WTC11 (cell line): ENCODE measurements at regions not wholly inside any gene's neighbourhood (a gene's known extent, or its start where the extent isn't known, plus 50 kb on each side); places are given as distances from the start of the nearest gene placed in this dataset.

Source experiments
- ESRRA ChIP-seq: sonication (generic); formaldehyde crosslinking; IDR thresholded peaks from 2 replicates; pipeline ENCODE4 v1.8.1; 2022; ENCODE audit warnings: mild to moderate bottlenecking, missing genetic modification reagents, borderline replicate concordance
- JUN ChIP-seq: sonication (generic); formaldehyde crosslinking; IDR thresholded peaks from 2 replicates; pipeline ENCODE4 v1.8.0; 2023; ENCODE audit warnings: mild to moderate bottlenecking, missing genetic modification reagents
- KAT7 ChIP-seq: sonication (generic); formaldehyde crosslinking; IDR thresholded peaks from 2 replicates; pipeline ENCODE4 v1.8.1; 2023; ENCODE audit warnings: missing genetic modification reagents, mild to moderate bottlenecking, borderline replicate concordance
- NFATC4 ChIP-seq: fragments of 250-450 bp; sonication (Bioruptor Pico); IDR thresholded peaks from 2 replicates; pipeline ENCODE4 v1.9.0; 2021; ENCODE audit warnings: mild to moderate bottlenecking
- NR3C1 ChIP-seq: sonication (generic); formaldehyde crosslinking; conservative IDR thresholded peaks from 2 replicates; pipeline ENCODE4 v1.8.1; 2023; ENCODE audit warnings: low read depth, mild to moderate bottlenecking, missing genetic modification reagents
- TF ChIP-seq, protein P1 (sequence below): sonication (generic); formaldehyde crosslinking; IDR thresholded peaks from 2 replicates; pipeline ENCODE4 v1.8.0; 2022; ENCODE audit warnings: mild to moderate bottlenecking, missing genetic modification reagents
- TF ChIP-seq, protein P2 (sequence below): fragments of 250-450 bp; sonication (Bioruptor Pico); IDR thresholded peaks from 2 replicates; pipeline ENCODE4 v2.1.2; 2022; ENCODE audit warnings: mild to moderate bottlenecking, moderate library complexity
- TF ChIP-seq, protein P3 (sequence below): fragments of 200-600 bp; IDR thresholded peaks from 2 replicates; pipeline ENCODE4 v1.8.0; 2022; ENCODE audit warnings: antibody characterized with exemption
- TF ChIP-seq, protein P4 (sequence below): sonication (generic); formaldehyde crosslinking; conservative IDR thresholded peaks from 2 replicates; pipeline ENCODE4 v1.8.1; 2022; ENCODE audit warnings: mild to moderate bottlenecking, missing genetic modification reagents
- TF ChIP-seq, protein P5 (sequence below): sonication (generic); formaldehyde crosslinking; IDR thresholded peaks from 2 replicates; pipeline ENCODE4 v1.8.1; 2023; ENCODE audit warnings: mild to moderate bottlenecking, missing genetic modification reagents, moderate library complexity

DNA sequence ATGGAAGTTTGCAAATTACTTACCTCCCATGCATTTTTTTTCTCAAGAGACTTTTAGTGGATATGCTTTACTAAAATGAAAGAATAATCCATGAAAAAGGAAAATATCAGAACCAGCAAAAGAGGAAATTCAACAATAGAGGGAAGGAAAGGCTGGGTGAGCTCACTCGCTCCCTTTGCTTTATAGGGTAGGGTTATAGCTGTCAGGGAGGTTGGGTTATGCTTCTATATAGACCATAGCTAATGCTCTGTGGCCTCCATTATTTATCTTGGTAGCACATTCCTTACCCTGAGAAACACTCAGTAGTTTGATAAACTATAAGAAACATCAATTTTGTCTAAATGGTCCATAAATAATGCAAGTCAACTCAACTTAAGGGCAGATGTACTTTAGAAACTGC is 215.9 kb upstream of the FAR2 start:
- TF ChIP-seq, protein P1, sequence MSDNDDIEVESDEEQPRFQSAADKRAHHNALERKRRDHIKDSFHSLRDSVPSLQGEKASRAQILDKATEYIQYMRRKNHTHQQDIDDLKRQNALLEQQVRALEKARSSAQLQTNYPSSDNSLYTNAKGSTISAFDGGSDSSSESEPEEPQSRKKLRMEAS (CRISPR knock-in tag): no peak
- TF ChIP-seq NR3C1 (CRISPR knock-in tag) (no peak), NFATC4 (CRISPR knock-in tag) (no peak), JUN (CRISPR knock-in tag) (no peak), KAT7 (CRISPR knock-in tag) (no peak), ESRRA (CRISPR knock-in tag) (no peak)
- TF ChIP-seq, protein P2, sequence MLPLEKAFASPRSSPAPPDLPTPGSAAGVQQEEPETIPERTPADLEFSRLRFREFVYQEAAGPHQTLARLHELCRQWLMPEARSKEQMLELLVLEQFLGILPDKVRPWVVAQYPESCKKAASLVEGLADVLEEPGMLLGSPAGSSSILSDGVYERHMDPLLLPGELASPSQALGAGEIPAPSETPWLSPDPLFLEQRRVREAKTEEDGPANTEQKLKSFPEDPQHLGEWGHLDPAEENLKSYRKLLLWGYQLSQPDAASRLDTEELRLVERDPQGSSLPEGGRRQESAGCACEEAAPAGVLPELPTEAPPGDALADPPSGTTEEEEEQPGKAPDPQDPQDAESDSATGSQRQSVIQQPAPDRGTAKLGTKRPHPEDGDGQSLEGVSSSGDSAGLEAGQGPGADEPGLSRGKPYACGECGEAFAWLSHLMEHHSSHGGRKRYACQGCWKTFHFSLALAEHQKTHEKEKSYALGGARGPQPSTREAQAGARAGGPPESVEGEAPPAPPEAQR: no peak
- TF ChIP-seq, protein P3, sequence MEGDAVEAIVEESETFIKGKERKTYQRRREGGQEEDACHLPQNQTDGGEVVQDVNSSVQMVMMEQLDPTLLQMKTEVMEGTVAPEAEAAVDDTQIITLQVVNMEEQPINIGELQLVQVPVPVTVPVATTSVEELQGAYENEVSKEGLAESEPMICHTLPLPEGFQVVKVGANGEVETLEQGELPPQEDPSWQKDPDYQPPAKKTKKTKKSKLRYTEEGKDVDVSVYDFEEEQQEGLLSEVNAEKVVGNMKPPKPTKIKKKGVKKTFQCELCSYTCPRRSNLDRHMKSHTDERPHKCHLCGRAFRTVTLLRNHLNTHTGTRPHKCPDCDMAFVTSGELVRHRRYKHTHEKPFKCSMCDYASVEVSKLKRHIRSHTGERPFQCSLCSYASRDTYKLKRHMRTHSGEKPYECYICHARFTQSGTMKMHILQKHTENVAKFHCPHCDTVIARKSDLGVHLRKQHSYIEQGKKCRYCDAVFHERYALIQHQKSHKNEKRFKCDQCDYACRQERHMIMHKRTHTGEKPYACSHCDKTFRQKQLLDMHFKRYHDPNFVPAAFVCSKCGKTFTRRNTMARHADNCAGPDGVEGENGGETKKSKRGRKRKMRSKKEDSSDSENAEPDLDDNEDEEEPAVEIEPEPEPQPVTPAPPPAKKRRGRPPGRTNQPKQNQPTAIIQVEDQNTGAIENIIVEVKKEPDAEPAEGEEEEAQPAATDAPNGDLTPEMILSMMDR: no peak
- TF ChIP-seq, protein P4, sequence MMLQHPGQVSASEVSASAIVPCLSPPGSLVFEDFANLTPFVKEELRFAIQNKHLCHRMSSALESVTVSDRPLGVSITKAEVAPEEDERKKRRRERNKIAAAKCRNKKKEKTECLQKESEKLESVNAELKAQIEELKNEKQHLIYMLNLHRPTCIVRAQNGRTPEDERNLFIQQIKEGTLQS: no peak
- TF ChIP-seq, protein P5, sequence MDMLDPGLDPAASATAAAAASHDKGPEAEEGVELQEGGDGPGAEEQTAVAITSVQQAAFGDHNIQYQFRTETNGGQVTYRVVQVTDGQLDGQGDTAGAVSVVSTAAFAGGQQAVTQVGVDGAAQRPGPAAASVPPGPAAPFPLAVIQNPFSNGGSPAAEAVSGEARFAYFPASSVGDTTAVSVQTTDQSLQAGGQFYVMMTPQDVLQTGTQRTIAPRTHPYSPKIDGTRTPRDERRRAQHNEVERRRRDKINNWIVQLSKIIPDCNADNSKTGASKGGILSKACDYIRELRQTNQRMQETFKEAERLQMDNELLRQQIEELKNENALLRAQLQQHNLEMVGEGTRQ (CRISPR knock-in tag): no peak
